ENCODE measurements at regions not wholly inside any gene's neighbourhood (a gene's known extent, or its start where the extent isn't known, plus 50 kb on each side); places are given as distances from the start of the nearest gene placed in this dataset.

GRCh38 chr15:47824147-47824546 lies 106.8 kb downstream of the SEMA6D start:
- no peaks in the 10 kb centered on the region for H3K79me2 ChIP-seq (ENCODE audit: insufficient read depth, low read length)
- H3K27me3 ChIP-seq (ENCODE audit: insufficient read depth, low read length) = no peaks in the 10 kb centered on the region
- no peaks in the 10 kb centered on the region for H3K9me3 ChIP-seq (ENCODE audit: low read depth, low read length)
- no peaks in the 10 kb centered on the region for H3K4me1 ChIP-seq (ENCODE audit: insufficient read depth, low read length)
- no peaks in the 10 kb centered on the region for H3K36me3 ChIP-seq (ENCODE audit: insufficient read depth, low read length)
- H3K4me3 ChIP-seq (ENCODE audit: insufficient read depth, low read length) = no peak overlapping the region
- H2AFZ ChIP-seq (ENCODE audit: low read length) = no peak overlapping the region
- TF ChIP-seq CTCF (IDR thresholded peaks at IDR 0.05; ENCODE audit: extremely low read depth, low read depth, low read length) = no peak
- no peak overlapping the region for H3K4me2 ChIP-seq (ENCODE audit: insufficient read depth, low read length)
- no peak overlapping the region for H3K27ac ChIP-seq (ENCODE audit: low read depth, low read length)
- H4K20me1 ChIP-seq (ENCODE audit: insufficient read depth, low read length) = no peaks in the 10 kb centered on the region
- DNase-seq (ENCODE audit: insufficient read length, low spot score, missing footprints) = no peak

GRCh38 chr15:47829667-47830066 lies 112.4 kb downstream of the SEMA6D start:
- no peak for DNase-seq (ENCODE audit: insufficient read length, low spot score, missing footprints)
- H2AFZ ChIP-seq (ENCODE audit: low read length) = no peak overlapping the region
- no peaks in the 10 kb centered on the region for H4K20me1 ChIP-seq (ENCODE audit: insufficient read depth, low read length)
- no peaks in the 10 kb centered on the region for H3K79me2 ChIP-seq (ENCODE audit: insufficient read depth, low read length)
- no peak overlapping the region for H3K4me3 ChIP-seq (ENCODE audit: insufficient read depth, low read length)
- no peak overlapping the region for H3K4me2 ChIP-seq (ENCODE audit: insufficient read depth, low read length)
- no peak overlapping the region for H3K27ac ChIP-seq (ENCODE audit: low read depth, low read length)
- no peaks in the 10 kb centered on the region for H3K36me3 ChIP-seq (ENCODE audit: insufficient read depth, low read length)
- H3K9me3 ChIP-seq (ENCODE audit: low read depth, low read length) = no peaks in the 10 kb centered on the region
- H3K27me3 ChIP-seq (ENCODE audit: insufficient read depth, low read length) = no peaks in the 10 kb centered on the region
- no peaks in the 10 kb centered on the region for H3K4me1 ChIP-seq (ENCODE audit: insufficient read depth, low read length)
- TF ChIP-seq CTCF (IDR thresholded peaks at IDR 0.05; ENCODE audit: extremely low read depth, low read depth, low read length) = no peak

GRCh38 chr15:47834093-47834492 lies 116.8 kb downstream of the SEMA6D start:
- Histone ChIP-seq H3K4me3 (ENCODE audit: insufficient read depth, low read length) (no peak overlapping the region), H3K9me3 (ENCODE audit: low read depth, low read length) (no peaks in the 10 kb centered on the region), H3K79me2 (ENCODE audit: insufficient read depth, low read length) (no peaks in the 10 kb centered on the region), H2AFZ (ENCODE audit: low read length) (no peak overlapping the region), H3K4me1 (ENCODE audit: insufficient read depth, low read length) (no peaks in the 10 kb centered on the region), H3K27ac (ENCODE audit: low read depth, low read length) (no peak overlapping the region), H4K20me1 (ENCODE audit: insufficient read depth, low read length) (no peaks in the 10 kb centered on the region), H3K27me3 (ENCODE audit: insufficient read depth, low read length) (no peaks in the 10 kb centered on the region), H3K4me2 (ENCODE audit: insufficient read depth, low read length) (no peak overlapping the region), H3K36me3 (ENCODE audit: insufficient read depth, low read length) (no peaks in the 10 kb centered on the region)
- no peak for DNase-seq (ENCODE audit: insufficient read length, low spot score, missing footprints)
- TF ChIP-seq CTCF (IDR thresholded peaks at IDR 0.05; ENCODE audit: extremely low read depth, low read depth, low read length) = no peak

- Histone ChIP-seq H3K79me2 (ENCODE audit: insufficient read depth, low read length) (no peaks in the 10 kb centered on the region), H2AFZ (ENCODE audit: low read length) (no peak overlapping the region), H3K4me3 (ENCODE audit: insufficient read depth, low read length) (no peak overlapping the region), H3K27me3 (ENCODE audit: insufficient read depth, low read length) (no peaks in the 10 kb centered on the region), H3K4me1 (ENCODE audit: insufficient read depth, low read length) (no peaks in the 10 kb centered on the region), H3K4me2 (ENCODE audit: insufficient read depth, low read length) (no peak overlapping the region), H3K36me3 (ENCODE audit: insufficient read depth, low read length) (no peaks in the 10 kb centered on the region), H3K9me3 (ENCODE audit: low read depth, low read length) (no peaks in the 10 kb centered on the region), H3K27ac (ENCODE audit: low read depth, low read length) (no peak overlapping the region), H4K20me1 (ENCODE audit: insufficient read depth, low read length) (no peaks in the 10 kb centered on the region)
- TF ChIP-seq CTCF (IDR thresholded peaks at IDR 0.05; ENCODE audit: extremely low read depth, low read depth, low read length) = no peak
- DNase-seq (ENCODE audit: insufficient read length, low spot score, missing footprints) = no peak
Observed at GRCh38 chr15:47839233-47839825, 122.0 kb downstream of the SEMA6D start.

Data from osteoblast (primary cell).